OCI-M1 (cell line): ENCODE measurements at regions not wholly inside any gene's neighbourhood (a gene's known extent, or its start where the extent isn't known, plus 50 kb on each side); places are given as distances from the start of the nearest gene placed in this dataset.

Experiments
- DNase-seq: peaks from one replicate; lab custom pipeline; 2025; lab: John Stamatoyannopoulos, UW

DNA sequence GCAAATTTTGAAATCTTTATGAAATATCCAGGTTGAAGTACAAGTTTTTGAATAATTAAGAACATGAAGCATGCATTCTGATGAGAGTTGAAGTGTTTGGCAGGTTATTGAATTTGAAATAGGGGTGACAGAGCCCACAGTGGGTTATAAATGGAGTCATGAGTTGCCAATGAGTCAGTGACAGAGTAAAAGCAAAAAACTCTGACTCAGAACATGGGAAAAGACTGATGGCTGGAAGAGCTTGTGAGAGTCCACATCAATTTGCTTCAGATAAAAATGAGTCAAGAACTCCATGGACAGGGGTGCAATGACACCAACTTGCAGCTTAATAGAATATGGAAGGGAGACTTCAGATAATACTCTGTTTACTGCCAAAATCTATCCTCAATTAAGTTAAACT is 105.3 kb downstream of the SLC6A15 start:
- DNase-seq: no peak

DNA sequence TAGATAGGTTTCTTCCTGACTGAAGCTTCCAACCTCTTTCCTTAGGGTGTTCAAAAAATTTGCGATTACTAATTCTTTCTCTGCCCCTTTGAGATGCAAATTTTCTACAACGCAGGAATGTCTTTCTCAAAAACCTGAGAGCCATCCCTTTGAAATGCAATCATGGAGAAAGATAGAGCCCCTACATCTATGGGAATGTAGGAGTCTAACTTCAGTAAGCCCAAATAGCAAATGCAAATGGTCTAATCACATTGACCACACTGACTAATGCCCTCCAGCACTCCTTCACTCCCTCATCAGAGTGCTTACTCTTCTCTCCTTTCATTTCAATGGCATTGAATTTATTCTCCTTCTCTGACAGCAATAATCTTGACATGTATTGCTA is 107.1 kb downstream of the SLC6A15 start:
- DNase-seq: no peak

DNA sequence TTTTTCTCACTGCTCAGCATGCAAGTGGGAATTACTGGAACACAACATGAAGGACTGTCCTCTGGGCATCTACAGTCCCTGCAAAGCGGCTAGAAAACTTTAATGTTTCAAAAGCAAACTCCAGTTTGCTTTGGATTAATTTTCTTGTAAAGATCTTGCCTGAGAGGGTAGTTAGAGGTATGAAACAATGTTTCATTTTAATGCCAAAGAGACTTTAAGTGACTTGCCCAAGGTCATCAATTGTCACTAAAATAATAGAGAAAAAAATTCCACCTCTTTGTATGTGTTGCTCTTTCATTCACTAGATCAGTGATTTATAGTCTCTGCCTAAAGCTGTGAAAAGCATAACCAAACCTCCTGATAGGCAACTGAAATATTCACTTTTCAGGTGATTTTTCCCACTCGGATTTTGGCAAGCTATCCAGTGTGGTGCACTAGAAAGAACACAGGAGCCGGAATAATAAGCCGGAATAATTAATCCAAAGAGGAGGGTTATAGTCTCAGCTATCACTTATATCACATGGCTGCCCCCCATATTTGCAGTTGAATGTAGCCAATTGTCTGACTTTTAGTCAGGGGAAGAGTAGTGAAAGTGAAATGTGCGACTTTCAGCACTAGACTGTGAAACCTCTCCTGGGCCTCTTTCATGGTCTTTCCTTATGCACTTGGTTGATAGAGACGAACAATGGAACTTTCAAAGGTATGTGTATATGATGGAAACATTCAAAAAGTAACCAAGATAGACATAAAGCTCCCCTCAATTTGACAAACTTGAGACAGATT is 107.7 kb downstream of the SLC6A15 start:
- no peak for DNase-seq

DNA sequence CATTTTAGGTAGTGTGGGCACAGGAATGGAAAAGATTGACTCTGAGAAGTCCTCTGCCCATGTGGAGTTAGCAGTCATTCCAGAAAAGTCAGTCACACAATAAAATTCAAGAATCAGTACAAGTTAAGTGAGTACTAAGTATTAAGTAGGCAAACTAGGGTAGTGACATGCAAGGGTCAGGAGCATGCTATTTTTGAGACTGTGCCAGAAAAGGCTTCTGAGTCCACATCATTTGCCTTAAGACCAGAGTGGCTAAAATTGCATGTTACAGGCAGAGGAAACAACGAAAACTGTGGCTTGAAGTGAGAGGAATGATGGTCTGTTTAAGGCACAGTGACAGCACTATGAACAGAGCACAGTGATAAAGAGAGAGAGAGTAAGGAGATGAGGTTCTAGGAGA is 108.9 kb downstream of the SLC6A15 start:
- no peak for DNase-seq

DNA sequence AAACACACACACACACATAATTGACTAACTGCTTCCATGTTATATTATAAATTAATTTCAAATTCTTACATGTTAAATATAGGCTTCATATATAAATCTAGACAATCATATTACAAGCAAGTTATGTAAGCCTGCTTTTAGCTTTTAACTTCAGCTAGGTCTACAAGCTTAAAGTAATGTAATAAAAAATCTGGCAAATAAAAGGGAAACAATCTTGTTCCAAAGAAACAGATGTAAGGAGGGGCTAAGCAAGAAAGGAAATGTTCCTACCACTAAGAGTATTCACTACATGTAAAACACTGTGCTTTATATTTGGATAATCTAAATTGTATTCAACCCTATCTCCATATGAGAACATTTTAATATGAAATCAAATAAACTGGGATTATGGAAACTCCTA is 110.4 kb downstream of the SLC6A15 start:
- no peak for DNase-seq

DNA sequence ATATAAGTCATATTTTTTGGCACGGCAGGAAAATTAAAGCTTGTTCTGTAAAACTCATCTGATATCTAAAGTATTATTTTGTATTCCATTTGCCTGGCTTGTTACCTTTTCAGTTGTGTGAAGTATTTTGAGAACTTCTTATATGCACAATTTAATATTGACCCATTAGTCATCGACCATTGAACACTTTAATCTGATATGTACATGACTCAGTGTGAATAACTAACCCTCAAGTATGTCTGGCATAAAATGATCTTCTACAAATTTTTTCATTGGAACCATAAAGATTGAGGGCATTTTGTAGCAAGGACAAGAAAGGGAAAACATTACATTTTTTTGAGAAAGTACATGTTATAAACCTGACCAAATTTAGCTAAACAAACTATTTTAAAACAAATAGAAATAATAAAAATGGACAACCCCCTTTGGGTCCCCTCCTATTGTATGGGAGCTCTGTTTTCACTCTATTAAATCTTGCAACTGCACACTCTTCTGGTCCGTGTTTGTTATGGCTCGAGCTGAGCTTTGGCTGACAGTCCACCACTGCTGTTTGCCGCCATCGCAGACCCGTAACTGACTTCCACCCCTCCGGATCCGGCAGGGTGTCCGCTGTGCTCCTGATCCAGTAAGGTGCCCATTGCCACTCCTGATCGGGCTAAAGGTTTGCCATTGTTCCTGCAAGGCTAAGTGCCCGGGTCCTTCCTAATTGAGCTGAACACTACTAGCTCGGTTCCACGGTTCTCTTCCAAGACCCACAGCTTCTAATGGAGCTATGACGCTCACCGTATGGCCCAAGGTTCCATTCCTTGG is 118.8 kb downstream of the SLC6A15 start:
- no peak for DNase-seq

DNA sequence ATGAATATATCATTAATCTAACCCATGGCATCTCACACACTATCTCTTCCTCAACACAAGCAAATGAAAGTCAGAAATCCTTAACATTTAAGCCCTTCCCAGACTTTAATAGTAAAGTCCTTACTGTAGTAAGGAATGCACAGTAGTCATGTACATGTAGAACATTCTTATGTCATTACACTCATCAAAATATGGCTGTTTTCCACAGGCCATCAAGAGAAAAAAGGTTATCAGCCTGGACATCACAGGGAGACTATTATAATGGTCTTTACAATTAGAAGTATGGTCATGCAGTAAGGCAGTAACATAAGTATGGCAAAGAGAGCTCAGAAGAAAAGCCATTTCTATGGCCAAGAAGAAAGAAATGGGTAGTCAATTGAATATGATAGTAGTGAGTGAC is 121.2 kb downstream of the SLC6A15 start:
- no peak for DNase-seq

DNA sequence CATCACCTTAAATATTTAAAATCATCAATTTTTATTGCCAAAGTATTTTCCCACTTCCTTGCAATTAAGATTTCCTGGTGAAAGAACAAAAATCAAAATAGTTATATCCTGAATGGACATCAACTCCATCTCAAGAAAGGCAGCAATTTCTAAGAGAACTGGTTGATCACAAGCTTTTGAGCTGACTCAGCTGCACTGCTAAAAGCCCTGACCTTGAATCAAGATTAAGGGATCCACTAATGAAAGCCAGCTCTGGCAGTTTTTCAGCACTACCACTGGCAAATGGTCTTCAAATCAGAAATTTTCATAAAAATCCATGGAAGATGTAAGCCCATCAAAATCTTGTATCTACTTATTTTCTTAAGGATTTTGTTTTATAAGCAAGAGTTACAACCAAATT is 123.4 kb downstream of the SLC6A15 start:
- no peak for DNase-seq

DNA sequence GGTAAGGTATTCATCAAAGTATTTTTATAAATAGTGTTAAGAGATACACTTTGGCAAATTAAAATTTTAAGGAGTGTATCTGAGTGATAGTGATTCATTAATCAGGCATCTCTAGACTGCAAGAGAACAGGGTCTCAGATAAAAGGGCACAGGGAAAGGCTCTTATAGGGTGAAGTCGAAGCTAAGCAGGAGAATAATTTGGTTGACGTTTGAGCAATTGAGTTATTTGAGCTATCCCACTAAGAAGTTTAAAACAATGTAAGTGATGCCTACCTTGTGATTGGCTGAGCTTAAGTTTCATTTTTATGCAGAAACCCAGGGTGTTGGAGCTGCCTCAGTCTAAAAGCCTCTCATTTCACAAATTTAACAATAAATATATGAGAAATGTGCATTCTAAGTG is 125.3 kb downstream of the SLC6A15 start:
- no peak for DNase-seq

DNA sequence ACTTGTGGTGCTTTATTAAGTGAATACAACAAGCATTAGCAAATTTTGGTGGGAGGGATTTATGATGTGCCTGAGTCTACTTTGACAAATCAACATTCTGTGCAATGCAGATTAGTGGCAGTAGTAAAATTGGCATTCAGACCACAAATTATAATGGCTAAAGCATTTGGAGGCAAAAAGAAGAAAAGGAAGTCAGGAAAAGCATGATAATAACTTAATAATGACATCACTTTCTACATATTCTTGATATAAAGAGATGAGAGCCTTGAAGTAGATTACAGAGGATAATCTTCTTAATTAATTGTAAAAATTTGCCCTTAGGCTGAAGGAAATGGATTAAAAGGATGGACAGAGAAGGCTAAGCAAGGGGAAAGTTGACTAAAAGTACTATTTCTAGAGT is 126.0 kb downstream of the SLC6A15 start:
- DNase-seq: no peak

DNA sequence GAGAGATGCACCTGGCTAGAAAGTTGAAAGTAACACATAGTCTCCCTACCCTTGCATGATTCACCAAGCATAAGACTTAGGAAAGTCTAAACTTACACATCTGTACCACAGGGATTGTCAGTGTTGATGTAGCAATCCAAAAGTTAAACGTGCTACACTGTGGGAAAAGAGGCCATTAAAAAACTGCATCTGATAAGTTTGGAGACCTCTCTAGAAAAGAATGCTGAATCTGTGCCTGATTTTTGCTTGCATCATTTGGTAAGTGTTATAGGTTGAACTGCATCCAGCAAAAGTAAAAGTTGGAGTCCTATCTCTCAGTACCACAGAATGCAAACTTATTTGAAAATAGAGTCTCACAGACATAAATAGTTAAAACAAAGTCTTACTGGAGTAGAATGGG is 126.6 kb downstream of the SLC6A15 start:
- no peak for DNase-seq

DNA sequence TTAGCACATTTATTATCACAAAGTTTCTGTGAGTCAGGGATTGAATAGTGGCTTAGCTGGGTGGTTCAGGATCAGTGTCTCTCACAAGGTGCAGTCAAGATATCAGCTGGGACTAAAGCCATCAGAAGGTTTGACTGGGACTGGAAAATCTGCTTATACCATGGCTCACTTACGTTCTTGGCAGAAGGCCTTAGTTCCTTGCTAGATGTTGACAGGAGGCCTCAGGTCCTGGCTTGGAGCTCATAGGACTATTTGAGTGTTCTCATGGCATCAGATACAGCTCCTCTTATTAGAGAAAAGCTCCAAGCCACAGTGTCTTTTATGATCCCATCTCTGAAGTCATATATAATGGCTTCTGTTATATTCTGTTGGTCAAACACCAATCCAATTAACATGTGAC is 127.3 kb downstream of the SLC6A15 start:
- DNase-seq: no peak

DNA sequence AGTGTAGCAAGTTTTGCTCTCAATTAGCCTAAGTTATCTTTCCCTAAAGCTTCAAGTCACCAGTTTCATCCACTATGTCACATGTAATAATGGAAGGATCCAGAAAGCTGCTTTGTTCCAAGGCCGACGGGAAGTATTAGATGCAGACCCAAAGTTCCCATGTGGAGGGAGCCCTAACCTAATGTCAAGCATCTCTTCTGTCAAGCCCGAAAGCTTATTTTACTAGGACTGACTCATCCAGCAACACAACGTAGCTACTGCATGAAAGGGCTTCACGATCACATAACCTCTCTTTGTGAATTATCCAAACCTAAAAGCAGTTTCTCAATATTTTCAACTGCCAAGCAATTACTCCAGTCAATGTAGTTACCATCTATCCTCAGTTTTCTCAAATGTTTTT is 133.4 kb downstream of the SLC6A15 start:
- DNase-seq: no peak

DNA sequence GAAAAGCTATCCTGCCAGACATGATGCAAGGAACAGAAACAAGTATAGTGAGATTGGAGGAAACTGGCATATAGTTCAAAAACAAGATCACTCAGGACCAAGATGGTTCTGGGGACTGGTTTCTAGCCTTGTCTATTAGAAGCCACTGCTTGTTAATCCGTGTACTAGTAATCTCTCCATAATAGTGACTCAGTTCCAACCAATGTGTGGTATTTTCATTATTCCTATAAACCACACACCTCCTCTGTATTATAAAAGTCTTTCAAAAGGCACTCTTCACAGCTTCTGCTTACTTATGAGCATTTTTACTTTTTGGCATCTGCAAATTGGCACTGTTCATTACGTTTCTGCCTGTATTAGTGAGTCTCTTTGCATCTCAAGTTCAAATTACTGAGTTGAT is 140.3 kb downstream of the SLC6A15 start:
- no peak for DNase-seq

DNA sequence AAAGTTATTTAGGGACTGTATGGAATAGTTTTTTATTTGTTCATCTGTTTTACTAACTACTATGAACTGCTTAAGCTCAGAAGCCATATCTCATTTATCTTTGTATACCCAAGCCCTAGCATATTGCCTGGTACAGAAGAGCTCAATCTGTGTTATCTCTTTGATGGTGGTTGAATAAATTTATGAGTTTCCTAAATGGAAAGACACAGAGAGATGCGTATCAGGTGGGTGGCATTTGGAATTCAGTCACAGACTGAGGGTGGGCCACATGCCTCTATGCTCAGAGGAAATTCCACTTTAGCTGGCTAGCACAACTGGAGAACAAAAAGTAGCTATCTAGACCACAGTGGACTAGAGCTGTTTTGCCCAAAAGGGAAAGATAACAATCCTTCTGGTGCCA is 145.5 kb downstream of the SLC6A15 start:
- no peak for DNase-seq

DNA sequence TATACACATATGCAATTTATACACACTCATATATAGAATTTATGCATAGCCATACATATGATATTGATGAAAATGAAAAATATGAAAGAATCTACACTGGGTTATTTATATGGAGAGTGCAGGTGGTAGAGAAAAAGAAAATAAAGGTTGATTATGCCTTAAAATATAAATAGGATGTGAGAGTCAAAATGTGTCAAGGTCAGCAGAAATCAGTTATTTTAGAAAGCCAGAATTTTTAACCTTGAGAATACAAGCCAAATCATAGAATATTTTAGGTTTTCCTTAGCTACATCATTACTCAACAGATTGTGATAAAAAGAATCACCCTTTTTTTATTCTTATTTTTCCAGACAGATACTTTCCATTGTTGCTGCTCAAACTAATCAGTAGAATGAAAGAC is 146.2 kb downstream of the SLC6A15 start:
- no peak for DNase-seq

DNA sequence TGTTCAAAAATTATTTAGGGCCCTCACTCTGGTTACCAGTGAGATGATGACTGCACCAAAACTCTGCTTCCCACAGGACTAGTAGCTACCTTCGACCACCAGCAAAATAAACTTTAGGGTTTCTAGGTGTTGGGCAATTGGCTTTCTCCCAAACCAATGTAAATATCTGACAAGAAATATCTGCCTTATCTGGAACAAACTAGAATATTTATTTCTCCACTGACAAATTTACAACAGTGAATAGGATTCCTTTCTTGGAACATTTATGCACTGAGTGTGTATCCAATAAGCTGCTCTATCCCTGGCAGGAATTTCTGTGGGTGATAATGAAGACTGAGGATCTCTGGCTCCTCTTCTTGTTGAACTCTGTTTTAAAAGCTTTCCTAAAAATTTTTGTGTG is 148.6 kb downstream of the SLC6A15 start:
- no peak for DNase-seq

DNA sequence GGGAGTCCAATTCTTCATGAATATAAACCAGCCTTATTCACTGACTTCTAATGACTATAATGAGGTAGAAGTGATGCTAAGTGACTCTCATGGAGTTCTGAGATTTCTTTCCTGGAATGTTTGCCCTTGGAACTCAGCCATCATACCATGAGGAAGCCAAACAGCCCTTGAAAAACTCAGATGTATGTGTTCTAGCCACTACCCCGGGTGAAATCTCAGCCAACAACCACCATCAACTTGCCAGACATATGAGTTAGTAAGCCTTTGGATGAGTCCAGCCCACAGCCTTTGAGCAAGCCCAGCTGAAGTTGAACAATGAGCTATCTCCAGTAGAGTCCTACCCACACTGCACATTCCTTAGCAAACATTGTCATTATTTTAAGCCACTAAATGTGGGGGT is 149.5 kb downstream of the SLC6A15 start:
- no peak for DNase-seq

DNA sequence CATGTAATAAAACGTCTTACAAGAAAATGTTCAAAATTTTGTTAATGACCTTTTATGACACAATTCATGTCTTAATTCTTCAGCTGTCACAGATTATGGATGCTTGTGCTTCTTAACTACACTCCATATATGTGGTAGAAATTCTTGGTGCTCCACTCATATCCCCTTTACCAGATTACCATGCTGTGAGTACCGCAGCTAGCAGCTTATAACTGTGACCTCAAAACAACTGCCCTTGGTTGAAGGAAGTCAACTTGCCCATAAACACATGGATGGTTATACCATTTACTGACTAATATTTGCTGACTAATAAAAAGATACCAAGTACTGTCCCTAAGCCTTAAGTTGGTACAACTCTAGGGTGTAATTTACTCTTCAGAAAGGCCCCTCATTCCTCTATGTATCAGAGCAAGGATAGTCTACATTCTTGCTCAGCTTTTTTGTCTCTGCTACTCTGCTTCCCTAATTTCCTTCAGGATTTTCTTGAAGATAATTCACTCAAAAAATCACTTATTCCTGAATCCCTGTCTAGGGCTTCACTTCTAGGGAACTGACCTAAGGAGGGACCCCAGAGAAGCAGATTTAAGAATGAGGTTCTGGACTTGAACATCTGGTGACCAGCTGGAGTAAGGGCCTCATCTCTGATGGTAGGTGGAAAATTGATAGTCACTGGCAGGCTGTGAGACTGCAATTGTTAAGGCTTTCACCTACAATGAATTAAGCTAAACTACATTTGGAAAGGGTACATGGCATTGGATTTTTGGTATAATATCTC is 152.3 kb downstream of the SLC6A15 start:
- no peak for DNase-seq

DNA sequence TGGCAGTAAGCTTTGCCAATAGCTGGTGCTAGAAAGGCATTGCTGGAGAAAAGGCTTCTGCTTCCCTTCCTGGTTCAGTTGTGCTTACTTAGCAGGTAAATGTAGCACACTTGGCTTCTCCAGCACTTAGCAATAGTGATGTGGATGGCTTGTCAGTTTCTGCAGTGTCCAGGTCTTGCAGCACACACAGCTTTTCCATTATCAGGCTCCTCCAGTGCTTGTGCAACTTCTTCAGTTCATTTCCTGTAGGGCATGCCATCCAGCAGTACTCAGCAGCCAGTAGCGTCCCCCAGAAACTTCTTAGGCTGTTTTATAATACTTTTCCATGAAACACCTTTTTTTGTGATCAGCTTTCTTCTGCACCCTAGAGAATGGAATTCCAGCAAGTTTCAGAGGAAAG is 154.6 kb downstream of the SLC6A15 start:
- DNase-seq: no peak

DNA sequence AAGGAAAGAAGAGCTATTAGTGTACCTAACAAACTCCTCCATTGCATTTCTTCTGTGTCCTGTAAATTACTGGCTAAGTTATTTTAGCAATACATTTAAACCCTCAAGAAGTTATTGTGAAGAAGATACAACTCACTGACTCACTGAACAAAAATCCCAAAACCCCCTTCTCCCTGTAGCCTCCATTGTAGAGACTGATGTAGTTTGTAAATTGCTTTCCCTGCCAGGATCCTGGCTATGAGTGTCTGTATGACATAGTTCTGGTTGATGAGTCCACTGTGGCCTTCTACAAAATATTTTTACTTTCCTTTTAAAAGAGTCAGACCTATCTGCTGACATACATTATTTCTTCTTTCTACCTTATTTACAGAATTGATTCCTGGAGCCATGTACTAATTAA is 155.6 kb downstream of the SLC6A15 start:
- DNase-seq: no peak

DNA sequence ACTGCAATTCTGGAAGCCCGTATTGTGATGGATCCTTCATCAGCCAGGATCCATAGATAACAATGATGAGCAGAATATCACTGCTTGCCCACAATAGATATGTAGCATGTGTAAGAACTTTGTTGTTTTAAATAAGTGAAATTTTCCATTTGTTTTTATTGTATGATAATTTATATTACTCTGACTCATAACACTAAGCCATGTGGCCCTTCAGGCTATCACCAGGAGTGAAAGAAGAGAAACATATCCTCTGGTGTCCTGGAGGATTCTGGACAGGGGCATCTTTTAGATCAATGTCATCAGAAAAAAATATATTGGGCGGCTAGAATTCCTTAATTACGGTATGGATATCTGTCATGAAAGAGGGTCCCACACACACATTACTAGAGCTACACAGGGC is 167.5 kb downstream of the SLC6A15 start:
- no peak for DNase-seq

DNA sequence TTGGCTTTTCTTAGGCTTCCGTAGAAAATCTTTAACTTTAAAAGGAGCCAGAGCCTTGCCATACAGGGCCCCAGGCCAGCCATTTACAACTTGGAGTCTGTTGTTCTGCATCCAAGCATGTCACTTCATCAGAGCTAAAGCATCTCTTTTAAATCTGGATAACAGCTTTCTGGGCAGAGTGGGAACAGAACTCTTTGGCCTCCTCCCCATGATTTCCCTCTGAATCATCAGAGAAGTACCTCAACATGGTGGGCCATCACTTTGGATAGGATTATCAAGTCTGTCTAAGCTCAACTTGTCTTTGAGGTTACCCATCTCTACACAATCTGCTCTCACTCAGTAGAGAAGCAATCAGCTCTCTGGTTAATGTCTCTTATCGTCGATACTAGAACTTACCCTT is 170.9 kb downstream of the SLC6A15 start:
- DNase-seq: no peak
